OCI-LY1 (cell line): ENCODE measurements at regions not wholly inside any gene's neighbourhood (a gene's known extent, or its start where the extent isn't known, plus 50 kb on each side); places are given as distances from the start of the nearest gene placed in this dataset.

Experiments used
- H2AFZ ChIP-seq: fragments of 200-600 bp; sonication (generic), shearing (Covaris generic); 2 replicates; pipeline ENCODE4 v1.6.0; 2014; ENCODE audit warnings: antibody characterized with exemption, mild to moderate bottlenecking, low read length
- H3F3A ChIP-seq: fragments of 200-600 bp; sonication (generic), shearing (Covaris generic); 2 replicates; pipeline ENCODE4 v1.6.0; 2014; ENCODE audit warnings: mild to moderate bottlenecking, antibody characterized with exemption, low read length, moderate library complexity; ENCODE audit not compliant: insufficient read depth
- H3K27ac ChIP-seq: fragments of 200-600 bp; sonication (generic); 2 replicates; pipeline ENCODE4 v1.5.1; 2014; ENCODE audit warnings: low read length, mixed run types, mild to moderate bottlenecking, low read depth; ENCODE audit not compliant: poor library complexity, severe bottlenecking
- H3K27me3 ChIP-seq: fragments of 200-600 bp; sonication (generic); 2 replicates; pipeline ENCODE4 v1.6.0; 2014; ENCODE audit warnings: antibody characterized with exemption, mild to moderate bottlenecking, low read length, moderate library complexity; ENCODE audit not compliant: insufficient read depth
- H3K36me3 ChIP-seq: fragments of 200-600 bp; sonication (generic); 2 replicates; pipeline ENCODE4 v1.6.1; 2014; ENCODE audit warnings: mild to moderate bottlenecking, antibody characterized with exemption, low read length, moderate library complexity, mixed read lengths; ENCODE audit not compliant: insufficient read depth
- H3K4me1 ChIP-seq: fragments of 200-600 bp; sonication (generic); 2 replicates; pipeline ENCODE4 v1.5.1; 2014; ENCODE audit warnings: mild to moderate bottlenecking, low read length, moderate library complexity; ENCODE audit not compliant: insufficient read depth, severe bottlenecking
- H3K4me2 ChIP-seq: fragments of 200-600 bp; sonication (generic), shearing (Covaris generic); 2 replicates; pipeline ENCODE4 v1.6.1; 2014; ENCODE audit warnings: low read length
- H3K4me3 ChIP-seq: fragments of 200-600 bp; sonication (generic); 2 replicates; pipeline ENCODE4 v1.5.1; 2014; ENCODE audit warnings: low read length, low read depth, mild to moderate bottlenecking, mixed read lengths; ENCODE audit not compliant: poor library complexity, severe bottlenecking
- H3K79me2 ChIP-seq: fragments of 200-600 bp; shearing (Covaris generic); 2 replicates; pipeline ENCODE4 v1.6.1; 2016; ENCODE audit warnings: mixed run types, low read length, mixed read lengths; ENCODE audit not compliant: insufficient read depth
- H3K9ac ChIP-seq: fragments of 200-600 bp; sonication (generic), shearing (Covaris generic); 2 replicates; pipeline ENCODE4 v1.6.1; 2014; ENCODE audit warnings: mild to moderate bottlenecking, low read length, mixed read lengths
- H3K9me2 ChIP-seq: fragments of 200-600 bp; sonication (generic), shearing (Covaris generic); 2 replicates; pipeline ENCODE4 v1.6.1; 2014; ENCODE audit warnings: low read depth, mild to moderate bottlenecking, low read length, mixed read lengths
- H3K9me3 ChIP-seq: fragments of 200-600 bp; shearing (Covaris generic); 2 replicates; pipeline ENCODE4 v1.6.1; 2014; ENCODE audit warnings: low read length, mixed read lengths
- H4K20me1 ChIP-seq: fragments of 200-600 bp; sonication (generic), shearing (Covaris generic); 2 replicates; pipeline ENCODE4 v1.6.0; 2016; ENCODE audit warnings: mild to moderate bottlenecking, low read length; ENCODE audit not compliant: insufficient read depth
- EZH2 ChIP-seq: fragments of 200-600 bp; sonication (generic), shearing (Covaris generic); IDR thresholded peaks from 2 replicates; pipeline ENCODE4 v1.8.0; 2017; ENCODE audit warnings: borderline replicate concordance, mixed run types, mild to moderate bottlenecking, antibody characterized with exemption, low read length, moderate library complexity, mixed read lengths
- TF ChIP-seq, protein P1 (sequence below): fragments of 200-600 bp; sonication (generic), shearing (Covaris generic); IDR thresholded peaks from 2 replicates; pipeline ENCODE4 v1.5.1; 2017; ENCODE audit warnings: mild to moderate bottlenecking, antibody characterized with exemption, low read length, moderate library complexity, mixed read lengths

DNA sequence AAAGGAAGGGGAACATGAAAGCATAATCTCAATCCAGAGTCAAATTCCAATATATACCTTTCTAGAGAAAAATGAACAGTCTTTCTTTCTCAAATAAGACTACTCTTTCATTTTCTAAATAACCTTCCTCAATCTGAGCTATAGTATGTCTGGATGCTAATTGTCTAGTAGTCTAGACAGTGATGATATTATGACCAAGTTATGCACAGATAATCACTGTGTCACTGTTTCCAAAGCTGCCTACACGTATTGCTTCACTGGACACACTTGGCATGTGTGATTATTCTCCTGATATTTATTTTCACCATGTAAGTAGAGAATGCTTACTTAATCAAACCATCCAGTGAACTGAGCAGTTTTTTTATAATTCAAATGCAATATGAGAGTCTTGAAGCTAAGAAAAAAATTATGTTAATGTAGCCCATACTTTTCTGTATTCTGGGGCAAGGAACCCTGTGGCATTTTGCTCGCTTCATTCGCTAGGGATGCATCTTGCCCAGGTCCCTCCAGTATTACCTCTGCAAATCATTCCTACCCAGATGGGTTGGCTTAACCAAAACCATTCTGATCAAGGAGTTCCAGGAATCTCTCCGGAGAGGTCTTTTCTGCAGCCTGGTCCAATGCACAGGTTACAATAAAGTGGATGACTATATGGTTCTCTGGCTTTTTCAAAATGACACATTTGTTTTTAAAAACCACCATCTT is 303.1 kb upstream of the RUNX1 start:
- no peak overlapping the region for H3K4me3 ChIP-seq
- no peaks in the 10 kb centered on the region for H4K20me1 ChIP-seq
- H3K36me3 ChIP-seq, result no peaks in the 10 kb centered on the region
- peaks cover 5% of the 10 kb centered on the region for H3K4me1 ChIP-seq
- no peaks in the 10 kb centered on the region; the same call in 1 of the 2 replicates for H3K27me3 ChIP-seq
- H3K79me2 ChIP-seq, result no peaks in the 10 kb centered on the region
- no peaks in the 10 kb centered on the region for H3F3A ChIP-seq
- H3K27ac ChIP-seq, result no peak overlapping the region
- no peak overlapping the region for H3K9ac ChIP-seq
- no peaks in the 10 kb centered on the region for H3K9me3 ChIP-seq
- no peak for TF ChIP-seq EZH2
- TF ChIP-seq, protein P1, sequence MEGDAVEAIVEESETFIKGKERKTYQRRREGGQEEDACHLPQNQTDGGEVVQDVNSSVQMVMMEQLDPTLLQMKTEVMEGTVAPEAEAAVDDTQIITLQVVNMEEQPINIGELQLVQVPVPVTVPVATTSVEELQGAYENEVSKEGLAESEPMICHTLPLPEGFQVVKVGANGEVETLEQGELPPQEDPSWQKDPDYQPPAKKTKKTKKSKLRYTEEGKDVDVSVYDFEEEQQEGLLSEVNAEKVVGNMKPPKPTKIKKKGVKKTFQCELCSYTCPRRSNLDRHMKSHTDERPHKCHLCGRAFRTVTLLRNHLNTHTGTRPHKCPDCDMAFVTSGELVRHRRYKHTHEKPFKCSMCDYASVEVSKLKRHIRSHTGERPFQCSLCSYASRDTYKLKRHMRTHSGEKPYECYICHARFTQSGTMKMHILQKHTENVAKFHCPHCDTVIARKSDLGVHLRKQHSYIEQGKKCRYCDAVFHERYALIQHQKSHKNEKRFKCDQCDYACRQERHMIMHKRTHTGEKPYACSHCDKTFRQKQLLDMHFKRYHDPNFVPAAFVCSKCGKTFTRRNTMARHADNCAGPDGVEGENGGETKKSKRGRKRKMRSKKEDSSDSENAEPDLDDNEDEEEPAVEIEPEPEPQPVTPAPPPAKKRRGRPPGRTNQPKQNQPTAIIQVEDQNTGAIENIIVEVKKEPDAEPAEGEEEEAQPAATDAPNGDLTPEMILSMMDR, result no peak
- H2AFZ ChIP-seq, result no peak overlapping the region
- no peaks in the 10 kb centered on the region for H3K9me2 ChIP-seq
- H3K4me2 ChIP-seq, result no peak overlapping the region

DNA sequence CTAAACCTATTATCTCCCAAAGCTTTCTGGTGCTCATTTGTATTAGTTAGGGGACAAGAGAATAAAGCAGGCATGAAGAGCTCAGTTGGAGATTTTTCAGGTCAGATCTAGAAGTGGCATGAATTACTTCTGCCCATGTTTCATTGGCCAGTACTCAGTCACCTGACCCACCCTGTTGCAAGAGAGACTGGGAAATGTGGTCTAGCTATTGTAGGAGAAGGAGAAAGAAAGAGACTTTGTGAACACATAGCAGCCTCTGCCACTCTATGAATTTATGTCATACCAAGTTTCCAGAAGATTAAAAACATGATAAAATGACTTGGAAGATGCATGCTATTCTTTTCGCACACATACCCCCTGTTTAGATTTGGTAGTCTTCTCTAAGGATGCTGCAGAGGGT is 302.3 kb upstream of the RUNX1 start:
- Histone ChIP-seq H3K4me2 (no peak overlapping the region), H3K9ac (no peak overlapping the region), H3K9me2 (no peaks in the 10 kb centered on the region), H3F3A (no peaks in the 10 kb centered on the region), H2AFZ (no peak overlapping the region), H4K20me1 (no peaks in the 10 kb centered on the region), H3K27ac (no peak overlapping the region), H3K27me3 (no peaks in the 10 kb centered on the region; the same call in 1 of the 2 replicates), H3K4me1 (peaks cover 5% of the 10 kb centered on the region), H3K9me3 (no peaks in the 10 kb centered on the region), H3K79me2 (no peaks in the 10 kb centered on the region), H3K36me3 (no peaks in the 10 kb centered on the region), H3K4me3 (no peak overlapping the region)
- no peak for TF ChIP-seq EZH2
- TF ChIP-seq, protein P1, result no peak

DNA sequence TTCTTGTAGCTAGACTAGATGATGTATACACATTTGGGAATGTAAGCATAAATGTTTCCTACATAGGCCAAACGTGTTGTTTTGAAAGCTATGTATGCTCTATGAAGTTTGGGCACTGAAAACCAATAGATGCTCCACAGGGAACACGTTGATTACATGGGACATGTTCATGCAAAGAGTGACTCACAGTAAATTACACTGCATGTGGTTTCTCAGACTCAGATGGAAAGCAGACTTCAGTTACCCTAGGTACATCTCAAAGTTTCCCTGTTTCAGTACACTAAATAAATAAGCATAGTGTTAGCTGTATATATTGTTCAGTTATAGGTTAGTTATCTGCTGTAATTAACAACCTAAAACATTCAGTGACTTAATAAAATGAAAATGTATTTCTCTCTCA is 301.9 kb upstream of the RUNX1 start:
- no peaks in the 10 kb centered on the region for H4K20me1 ChIP-seq
- no peak overlapping the region for H3K4me3 ChIP-seq
- TF ChIP-seq, protein P1, result no peak
- TF ChIP-seq EZH2, result no peak
- no peak overlapping the region for H3K9ac ChIP-seq
- H3K9me2 ChIP-seq, result no peaks in the 10 kb centered on the region
- no peak overlapping the region for H2AFZ ChIP-seq
- no peaks in the 10 kb centered on the region for H3K9me3 ChIP-seq
- no peak overlapping the region for H3K27ac ChIP-seq
- H3K4me1 ChIP-seq, result peaks cover 5% of the 10 kb centered on the region
- H3K4me2 ChIP-seq, result no peak overlapping the region
- H3K36me3 ChIP-seq, result no peaks in the 10 kb centered on the region
- no peaks in the 10 kb centered on the region; the same call in 1 of the 2 replicates for H3K27me3 ChIP-seq
- no peaks in the 10 kb centered on the region for H3F3A ChIP-seq
- H3K79me2 ChIP-seq, result no peaks in the 10 kb centered on the region
